PC-3 (cell line): ENCODE measurements at regions not wholly inside any gene's neighbourhood (a gene's known extent, or its start where the extent isn't known, plus 50 kb on each side); places are given as distances from the start of the nearest gene placed in this dataset.

Experiments
- ATAC-seq: fragments of 200-7000 bp; cut with Tn5 transposase; 2 replicates; pipeline ENCODE4 v1.9.1; 2020; ENCODE audit warnings: mild to moderate bottlenecking, moderate library complexity
- BruUV-seq: library from RNA; stranded (reverse); fragments of 400-500 nt; replicated peaks from 2 replicates; lab custom pipeline; 2021; lab: Mats Ljungman, UMichigan
- CTCF ChIA-PET: fragments of 300-600 bp; sonication (Branson Sonifier 250); formaldehyde crosslinking; loops from one replicate; lab custom pipeline; 2022; ENCODE audit warnings: antibody characterized with exemption; lab: Charles Lee
- POLR2A ChIA-PET: fragments of 300-600 bp; sonication (Branson Sonifier 250); formaldehyde crosslinking; loops from one replicate; lab custom pipeline; 2022; ENCODE audit warnings: antibody characterized with exemption; ENCODE audit not compliant: unreplicated experiment; lab: Charles Lee
- DNase-seq: peaks from one replicate; pipeline ENCODE4 v3.0.0-alpha.2; 2015
- H2AFZ ChIP-seq: fragments of 300-600 bp; sonication (generic); 2 replicates; pipeline ENCODE4 v1.6.0; 2016; ENCODE audit warnings: antibody characterized with exemption, low read length
- H3F3A ChIP-seq: fragments of 300-600 bp; sonication (generic); one replicate; pipeline ENCODE4 v1.6.0; 2017; ENCODE audit warnings: antibody characterized with exemption, low read length, control low read depth, mild to moderate bottlenecking; ENCODE audit not compliant: unreplicated experiment
- H3K27ac ChIP-seq: fragments of 300-600 bp; sonication (generic); 2 replicates; pipeline ENCODE4 v1.5.1; 2016; ENCODE audit warnings: mild to moderate bottlenecking, low read length
- H3K27me3 ChIP-seq: fragments of 300-600 bp; sonication (generic); 2 replicates; pipeline ENCODE4 v1.6.1; 2016; ENCODE audit warnings: low read length, mixed read lengths
- H3K36me3 ChIP-seq: fragments of 300-600 bp; sonication (generic); 2 replicates; pipeline ENCODE4 v1.6.1; 2016; ENCODE audit warnings: low read depth, mixed run types, low read length, mixed read lengths
- H3K4me1 ChIP-seq: fragments of 300-600 bp; sonication (generic); 2 replicates; pipeline ENCODE4 v1.5.1; 2016; ENCODE audit warnings: low read length; ENCODE audit not compliant: insufficient read depth
- H3K4me2 ChIP-seq: fragments of 300-600 bp; sonication (generic); 2 replicates; pipeline ENCODE4 v1.6.0; 2016; ENCODE audit warnings: low read length
- H3K4me3 ChIP-seq: fragments of 300-600 bp; sonication (generic); 2 replicates; pipeline ENCODE4 v1.5.1; 2016; ENCODE audit warnings: mild to moderate bottlenecking, low read length, mixed read lengths
- H3K79me2 ChIP-seq: fragments of 300-600 bp; sonication (generic); 2 replicates; pipeline ENCODE4 v1.6.1; 2017; ENCODE audit warnings: low read length, mixed read lengths
- H3K9ac ChIP-seq: fragments of 300-600 bp; sonication (generic); 2 replicates; pipeline ENCODE4 v1.6.0; 2016; ENCODE audit warnings: mild to moderate bottlenecking, low read length
- H3K9me2 ChIP-seq: fragments of 300-600 bp; sonication (generic); replicated peaks from 2 replicates; pipeline ENCODE4 v1.6.1; 2016; ENCODE audit warnings: mixed run types, low read length, mixed read lengths
- H3K9me3 ChIP-seq: fragments of 300-600 bp; sonication (generic); 2 replicates; pipeline ENCODE4 v1.6.1; 2016; ENCODE audit warnings: low read length, mixed read lengths
- H4K20me1 ChIP-seq: fragments of 300-600 bp; sonication (generic); 2 replicates; pipeline ENCODE4 v1.6.1; 2016; ENCODE audit warnings: low read length, mixed read lengths
- EZH2 ChIP-seq: fragments of 300-600 bp; sonication (generic); IDR thresholded peaks from one replicate; pipeline ENCODE4 v1.6.1; 2017; ENCODE audit warnings: antibody characterized with exemption, mild to moderate bottlenecking, low read length; ENCODE audit not compliant: unreplicated experiment
- EZH2phosphoT487 ChIP-seq: fragments of 300-600 bp; sonication (generic); IDR thresholded peaks from 2 replicates; pipeline ENCODE4 v1.6.1; 2018; ENCODE audit warnings: mild to moderate bottlenecking, antibody characterized with exemption, low read length, borderline replicate concordance
- intact Hi-C: fragments of 100-400 bp; cut with micrococcal nuclease; formaldehyde crosslinking; loops from 2 replicates; pipeline ENCODE4 v1.9.0; 2023
- TF ChIP-seq, protein P1 (sequence below): fragments of 300-600 bp; sonication (generic); conservative IDR thresholded peaks from 2 replicates; pipeline ENCODE4 v1.5.1; 2017; ENCODE audit warnings: antibody characterized with exemption, low read depth, mild to moderate bottlenecking, low read length

DNA sequence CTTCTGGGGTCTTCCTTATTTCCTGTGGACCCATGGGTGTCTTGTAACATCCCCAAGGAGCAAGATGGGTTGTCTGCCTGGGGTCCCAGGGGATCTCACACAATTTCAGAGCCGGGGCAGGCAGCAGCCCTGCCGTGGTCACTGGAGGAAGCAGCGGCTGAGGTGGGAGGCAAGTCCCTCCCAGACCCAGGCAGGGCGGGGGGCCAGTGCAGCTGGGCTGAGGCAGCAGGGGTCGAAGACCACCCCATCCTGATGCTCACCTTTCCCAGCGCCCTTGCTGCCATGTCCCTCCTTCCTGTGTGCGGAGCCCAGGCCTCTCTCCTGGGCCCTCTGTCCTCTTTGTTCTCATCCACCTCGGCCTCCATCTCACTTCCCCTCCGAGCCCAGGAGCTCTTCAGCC, 583.0 kb upstream of the COBL start:
- Histone ChIP-seq H3K79me2 (no peaks in the 10 kb centered on the region), H3K4me3 (no peak overlapping the region), H3K4me1 (no peaks in the 10 kb centered on the region), H3K9ac (no peak overlapping the region), H3K27ac (no peak overlapping the region), H3F3A (no peaks in the 10 kb centered on the region), H3K4me2 (no peak overlapping the region), H3K9me2 (no peaks in the 10 kb centered on the region), H3K27me3 (no peaks in the 10 kb centered on the region), H3K36me3 (no peaks in the 10 kb centered on the region), H3K9me3 (0 out of 2 replicates have a peak, but pooled peaks cover 4% of the 10 kb centered on the region), H4K20me1 (no peaks in the 10 kb centered on the region), H2AFZ (no peak overlapping the region)
- no peak for TF ChIP-seq EZH2
- TF ChIP-seq EZH2phosphoT487: no peak
- TF ChIP-seq, protein P1, sequence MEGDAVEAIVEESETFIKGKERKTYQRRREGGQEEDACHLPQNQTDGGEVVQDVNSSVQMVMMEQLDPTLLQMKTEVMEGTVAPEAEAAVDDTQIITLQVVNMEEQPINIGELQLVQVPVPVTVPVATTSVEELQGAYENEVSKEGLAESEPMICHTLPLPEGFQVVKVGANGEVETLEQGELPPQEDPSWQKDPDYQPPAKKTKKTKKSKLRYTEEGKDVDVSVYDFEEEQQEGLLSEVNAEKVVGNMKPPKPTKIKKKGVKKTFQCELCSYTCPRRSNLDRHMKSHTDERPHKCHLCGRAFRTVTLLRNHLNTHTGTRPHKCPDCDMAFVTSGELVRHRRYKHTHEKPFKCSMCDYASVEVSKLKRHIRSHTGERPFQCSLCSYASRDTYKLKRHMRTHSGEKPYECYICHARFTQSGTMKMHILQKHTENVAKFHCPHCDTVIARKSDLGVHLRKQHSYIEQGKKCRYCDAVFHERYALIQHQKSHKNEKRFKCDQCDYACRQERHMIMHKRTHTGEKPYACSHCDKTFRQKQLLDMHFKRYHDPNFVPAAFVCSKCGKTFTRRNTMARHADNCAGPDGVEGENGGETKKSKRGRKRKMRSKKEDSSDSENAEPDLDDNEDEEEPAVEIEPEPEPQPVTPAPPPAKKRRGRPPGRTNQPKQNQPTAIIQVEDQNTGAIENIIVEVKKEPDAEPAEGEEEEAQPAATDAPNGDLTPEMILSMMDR: no peak
- no TSS peak for BruUV-seq
- ChIA-PET POLR2A (no interaction called here), CTCF (no interaction called here)
- intact Hi-C loops: no loop called here
- DNase-seq (no peak), ATAC-seq (no peak)

- no peak overlapping the region for H3K4me3 ChIP-seq
- no TSS peak for BruUV-seq
- POLR2A ChIA-PET: no interaction called here
- no peaks in the 10 kb centered on the region for H3F3A ChIP-seq
- no peaks in the 10 kb centered on the region for H3K9me3 ChIP-seq
- no peak overlapping the region for H2AFZ ChIP-seq
- intact Hi-C loops: no loop called here
- H4K20me1 ChIP-seq: no peaks in the 10 kb centered on the region
- H3K27ac ChIP-seq: no peak overlapping the region
- no peak for ATAC-seq
- no peaks in the 10 kb centered on the region for H3K27me3 ChIP-seq
- no peak overlapping the region for H3K9ac ChIP-seq
- H3K9me2 ChIP-seq: no peaks in the 10 kb centered on the region
- H3K4me2 ChIP-seq: no peak overlapping the region
- no peaks in the 10 kb centered on the region for H3K36me3 ChIP-seq
- DNase-seq: no peak
- TF ChIP-seq, protein P1: no peak
- no peak for TF ChIP-seq EZH2
- CTCF ChIA-PET: no interaction called here
- no peaks in the 10 kb centered on the region for H3K4me1 ChIP-seq
- no peaks in the 10 kb centered on the region for H3K79me2 ChIP-seq
Measured at GRCh38 chr7:51882412-51882811, 565.8 kb upstream of the COBL start.

DNA sequence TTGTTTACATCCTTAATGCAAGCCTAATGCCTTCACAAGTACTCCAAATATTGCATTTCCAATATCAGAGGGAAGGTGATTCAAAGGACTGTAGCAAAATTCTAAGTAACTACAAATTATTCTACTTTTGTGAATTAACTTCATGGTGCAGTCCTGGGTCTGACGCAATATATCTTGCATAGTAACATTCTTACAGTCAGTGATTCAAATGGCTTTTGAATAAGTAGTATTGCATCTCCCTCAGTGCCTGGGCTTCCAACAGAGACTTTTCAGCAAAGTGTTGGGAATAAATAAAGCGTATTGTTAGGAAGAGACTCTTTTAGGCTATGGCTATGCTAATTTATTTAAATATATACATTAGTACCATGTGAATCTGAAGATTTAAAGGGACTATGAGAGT, 564.7 kb upstream of the COBL start:
- Histone ChIP-seq H3K9me3 (no peaks in the 10 kb centered on the region), H2AFZ (no peak overlapping the region), H3K4me2 (no peak overlapping the region), H3K4me1 (no peaks in the 10 kb centered on the region), H3K79me2 (no peaks in the 10 kb centered on the region), H3K9me2 (no peaks in the 10 kb centered on the region), H3F3A (no peaks in the 10 kb centered on the region), H3K4me3 (no peak overlapping the region), H3K9ac (no peak overlapping the region), H4K20me1 (no peaks in the 10 kb centered on the region), H3K27me3 (no peaks in the 10 kb centered on the region), H3K27ac (no peak overlapping the region), H3K36me3 (no peaks in the 10 kb centered on the region)
- POLR2A ChIA-PET: no interaction called here
- CTCF ChIA-PET: no interaction called here
- DNase-seq (no peak), ATAC-seq (no peak)
- no TSS peak for BruUV-seq
- TF ChIP-seq, protein P1: no peak
- TF ChIP-seq EZH2 (no peak), EZH2phosphoT487 (no peak)
- intact Hi-C loops: no loop called here
